HG02642 (cell line): ENCODE measurements at regions not wholly inside any gene's neighbourhood (a gene's known extent, or its start where the extent isn't known, plus 50 kb on each side); places are given as distances from the start of the nearest gene placed in this dataset.

Source experiments
- ATAC-seq: cut with Tn5 transposase; IDR thresholded peaks from one replicate; pipeline ENCODE4 v1.9.1; 2021; ENCODE audit warnings: mild to moderate bottlenecking; ENCODE audit not compliant: unreplicated experiment, poor library complexity

DNA sequence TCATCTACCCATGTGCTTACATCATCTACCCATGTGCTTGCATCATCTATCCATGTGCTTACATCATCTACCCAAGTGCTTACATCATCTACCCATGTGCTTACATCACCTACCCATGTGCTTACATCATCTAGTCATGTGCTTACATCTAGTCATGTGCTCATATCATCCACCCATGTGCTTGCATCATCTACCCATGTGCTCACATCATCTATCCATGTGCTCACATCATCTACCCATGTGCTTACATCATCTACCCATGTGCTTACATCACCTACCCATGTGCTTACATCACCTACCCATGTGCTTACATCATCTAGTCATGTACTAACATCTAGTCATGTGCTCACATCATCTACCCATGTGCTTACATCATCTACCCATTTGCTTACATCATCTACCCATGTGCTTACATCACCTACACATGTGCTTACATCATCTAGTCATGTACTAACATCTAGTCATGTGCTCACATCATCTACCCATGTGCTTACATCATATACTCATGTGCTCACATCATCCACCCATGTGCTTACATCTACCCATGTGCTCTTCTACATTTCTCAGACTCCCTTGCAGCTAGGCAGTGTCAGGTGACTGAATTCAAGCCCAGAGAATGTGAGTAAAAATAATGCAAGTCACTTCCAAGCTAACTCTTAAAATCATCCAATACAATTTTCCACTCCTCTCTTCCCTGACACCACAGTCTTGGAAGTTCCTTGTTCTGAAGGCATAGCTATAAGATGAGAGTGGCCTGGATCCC lies 196.8 kb downstream of the CBLN1 start:
- no peak for ATAC-seq

GRCh38 chr16:49081554-49081953 lies 200.1 kb downstream of the CBLN1 start:
- ATAC-seq, result no peak

GRCh38 chr16:49081086-49081485 lies 200.6 kb downstream of the CBLN1 start:
- no peak for ATAC-seq

- no peak for ATAC-seq
These were observed 203.1 kb downstream of the CBLN1 start for GRCh38 chr16:49078571-49078970.

GRCh38 chr16:49078104-49078503 lies 203.5 kb downstream of the CBLN1 start:
- no peak for ATAC-seq

GRCh38 chr16:49075709-49076108 lies 205.9 kb downstream of the CBLN1 start:
- no peak for ATAC-seq

DNA sequence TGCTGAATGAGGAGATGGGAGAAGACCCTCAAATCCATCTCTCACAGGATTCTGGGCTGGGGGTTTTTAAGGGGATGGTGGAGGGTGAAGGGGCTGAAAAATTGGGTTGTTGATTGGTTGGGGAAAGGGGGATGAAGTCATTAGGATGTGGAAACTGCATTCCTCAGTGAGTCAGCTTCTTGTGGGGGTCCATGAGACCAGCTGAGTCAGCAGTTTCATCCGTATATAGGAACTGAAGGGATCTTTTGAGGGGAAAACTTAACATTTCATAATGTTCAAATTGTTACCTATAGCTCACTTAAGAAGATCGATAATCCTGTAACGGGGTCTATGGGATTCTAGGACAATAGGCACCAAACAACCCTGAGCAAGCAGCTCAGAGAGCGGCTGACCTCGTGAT lies 213.4 kb downstream of the CBLN1 start:
- ATAC-seq, result no peak

- no peak for ATAC-seq
These were observed 213.9 kb downstream of the CBLN1 start for GRCh38 chr16:49067776-49068175.

- no peak for ATAC-seq
These were observed 220.4 kb downstream of the CBLN1 start for GRCh38 chr16:49061137-49061714.

GRCh38 chr16:49060728-49061127 lies 220.9 kb downstream of the CBLN1 start:
- no peak for ATAC-seq

GRCh38 chr16:49058382-49058781 lies 223.3 kb downstream of the CBLN1 start:
- no peak for ATAC-seq

DNA sequence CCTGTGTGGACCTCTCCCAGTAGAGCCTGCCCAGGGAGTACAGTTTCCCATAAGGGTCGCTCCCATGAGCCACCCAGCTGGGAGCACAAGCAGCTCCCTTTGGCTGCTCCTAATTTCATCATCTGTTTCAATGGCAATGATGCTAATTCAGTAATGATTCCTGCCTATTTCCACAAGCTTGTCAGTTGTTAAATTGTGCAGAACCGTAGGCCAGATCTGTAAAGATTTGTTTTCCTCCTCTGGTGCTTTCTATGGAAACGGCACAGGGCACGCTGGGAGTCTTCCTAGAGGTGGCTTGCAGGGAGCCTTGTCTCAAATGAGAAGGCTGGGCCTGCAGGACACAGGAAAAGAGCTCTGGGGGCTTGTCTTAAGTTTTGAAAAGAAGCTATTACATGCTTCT lies 223.7 kb downstream of the CBLN1 start:
- ATAC-seq, result no peak

DNA sequence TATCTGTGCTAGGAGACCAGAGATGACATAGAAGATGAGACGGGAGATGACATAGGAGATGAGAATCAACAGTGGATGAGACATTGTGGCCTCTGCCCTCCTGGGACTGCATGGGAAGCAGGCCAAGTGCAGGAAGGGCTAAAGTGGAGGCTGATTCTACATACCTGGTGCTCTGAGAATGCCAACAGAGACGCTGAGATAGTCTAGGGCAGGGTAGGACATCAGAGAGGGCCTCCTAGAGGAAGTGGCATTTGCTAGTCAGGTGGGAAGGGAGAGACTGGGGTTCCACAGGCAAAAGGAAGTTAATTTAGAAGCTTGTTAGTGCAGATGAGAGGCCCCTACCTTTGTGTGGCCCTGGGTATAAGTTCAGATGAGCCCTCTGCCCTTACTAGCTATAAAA lies 224.2 kb downstream of the CBLN1 start:
- no peak for ATAC-seq

- no peak for ATAC-seq
These were observed 225.1 kb downstream of the CBLN1 start for GRCh38 chr16:49056546-49056945.

- no peak for ATAC-seq
These were observed 225.7 kb downstream of the CBLN1 start for GRCh38 chr16:49055824-49056545.

GRCh38 chr16:49055291-49055690 lies 226.3 kb downstream of the CBLN1 start:
- no peak for ATAC-seq

DNA sequence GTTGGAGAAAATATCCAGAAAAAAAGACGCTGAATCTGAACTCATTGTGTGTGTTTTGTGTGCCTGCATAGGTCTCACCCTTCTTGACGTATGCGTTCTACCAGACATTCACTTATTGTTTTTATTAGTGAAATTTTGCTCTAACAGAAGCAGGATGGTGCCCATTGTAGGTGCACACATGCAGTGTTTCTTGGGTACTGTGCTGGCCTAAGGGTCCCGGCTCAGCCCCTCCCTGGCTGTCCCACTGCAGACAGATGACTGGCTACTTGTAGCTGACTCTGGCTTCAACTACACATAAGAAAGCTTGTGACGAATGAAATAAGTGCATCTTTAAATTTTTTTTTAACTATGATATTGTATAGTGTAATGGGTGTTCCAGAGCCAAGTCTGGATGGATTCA lies 227.0 kb downstream of the CBLN1 start:
- no peak for ATAC-seq

- ATAC-seq, result no peak
These were observed 228.8 kb downstream of the CBLN1 start for GRCh38 chr16:49052846-49053245.

GRCh38 chr16:49051576-49051975 lies 230.1 kb downstream of the CBLN1 start:
- ATAC-seq, result no peak

DNA sequence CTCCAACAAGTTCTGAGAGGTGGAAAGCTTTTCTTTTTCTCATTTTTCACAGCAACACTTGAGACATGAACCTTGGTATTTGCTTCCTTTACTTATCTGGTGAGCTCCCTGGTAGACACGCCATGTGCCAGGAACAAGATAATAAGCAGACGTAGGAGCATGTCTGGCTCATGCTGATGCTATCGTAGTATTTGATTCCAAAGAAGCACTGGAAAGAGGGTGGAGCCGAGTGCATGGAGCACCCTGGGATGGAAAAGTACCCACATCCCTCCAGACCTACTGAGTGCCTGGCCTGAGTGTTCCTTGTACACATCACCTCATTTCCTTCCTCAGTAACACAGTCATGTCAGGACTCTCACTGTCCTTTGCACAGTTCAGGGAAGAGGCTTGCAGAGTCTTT lies 231.0 kb downstream of the CBLN1 start:
- ATAC-seq, result no peak

- no peak for ATAC-seq
These were observed 232.0 kb downstream of the CBLN1 start for GRCh38 chr16:49049644-49050043.

DNA sequence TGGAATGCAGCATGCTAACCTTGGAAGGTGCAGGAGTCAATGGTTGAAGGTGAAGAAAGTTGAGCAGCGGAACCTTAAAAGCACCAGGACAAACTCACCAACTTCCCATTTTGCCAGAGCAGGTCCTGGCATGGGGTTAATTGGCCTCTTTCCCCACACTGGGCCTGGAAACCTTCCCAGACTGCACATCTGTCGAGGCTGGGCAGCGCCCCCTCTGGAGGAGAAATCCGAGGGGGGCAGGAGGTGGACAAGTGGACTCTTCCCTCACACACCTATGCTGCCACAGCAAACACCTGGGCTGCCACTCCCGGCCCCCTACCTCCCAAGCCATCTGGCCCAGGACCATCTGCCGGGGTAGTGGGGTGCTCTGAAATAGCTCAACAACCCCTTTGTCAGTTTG lies 232.4 kb downstream of the CBLN1 start:
- no peak for ATAC-seq
